G401.6 (cell line): ENCODE measurements at regions not wholly inside any gene's neighbourhood (a gene's known extent, or its start where the extent isn't known, plus 50 kb on each side); places are given as distances from the start of the nearest gene placed in this dataset.

ENCODE experiments used
- FAIRE-seq: peaks from 2 replicates; lab custom pipeline; 2012; peaks lifted over from hg19 to GRCh38; lab: Jason Lieb, UNC

GRCh38 chr12:18899678-18900317 lies 161.9 kb downstream of the CAPZA3 start:
- FAIRE-seq, result no peak

GRCh38 chr12:18905134-18905533 lies 167.2 kb downstream of the CAPZA3 start:
- no peak for FAIRE-seq

DNA sequence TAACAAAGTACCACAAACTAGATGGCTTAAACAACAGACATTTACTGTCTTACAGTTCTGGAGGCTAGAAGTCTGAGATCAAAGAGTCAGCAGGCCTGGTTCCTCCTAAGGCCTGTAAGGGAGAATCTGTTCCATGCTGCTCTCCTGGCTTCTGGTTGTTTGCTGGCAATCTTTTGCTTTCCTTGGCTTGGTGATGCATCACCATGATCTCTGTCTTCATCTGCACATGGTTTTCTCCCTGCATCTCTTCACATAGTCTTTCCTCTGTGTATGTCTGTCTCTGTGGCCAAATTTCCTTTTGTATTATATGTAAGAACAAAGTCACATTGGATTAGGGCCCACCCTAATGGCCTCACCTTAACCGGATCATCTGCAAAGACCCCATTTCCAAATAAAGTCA lies 168.5 kb downstream of the CAPZA3 start:
- FAIRE-seq, result no peak

DNA sequence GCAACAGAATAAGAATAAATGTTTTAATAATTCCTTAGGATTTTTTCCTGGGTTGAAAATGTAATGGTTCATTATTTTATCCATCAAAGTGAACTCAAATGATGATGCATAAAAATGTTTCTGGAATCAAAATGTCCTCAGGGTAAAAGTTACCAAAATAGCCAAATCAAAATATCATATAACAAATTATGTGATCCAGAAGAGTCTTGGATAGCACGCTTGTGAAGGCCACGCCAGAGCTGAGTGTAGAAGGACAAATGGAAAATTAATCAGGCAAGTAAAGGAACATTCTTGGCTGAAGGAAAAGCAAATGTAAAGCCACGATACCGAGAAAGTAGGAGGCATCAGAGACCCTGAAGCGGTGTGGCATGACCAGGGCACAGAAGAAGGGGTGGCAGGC lies 169.2 kb downstream of the CAPZA3 start:
- FAIRE-seq, result no peak

GRCh38 chr12:18907728-18908127 lies 169.8 kb downstream of the CAPZA3 start:
- no peak for FAIRE-seq

DNA sequence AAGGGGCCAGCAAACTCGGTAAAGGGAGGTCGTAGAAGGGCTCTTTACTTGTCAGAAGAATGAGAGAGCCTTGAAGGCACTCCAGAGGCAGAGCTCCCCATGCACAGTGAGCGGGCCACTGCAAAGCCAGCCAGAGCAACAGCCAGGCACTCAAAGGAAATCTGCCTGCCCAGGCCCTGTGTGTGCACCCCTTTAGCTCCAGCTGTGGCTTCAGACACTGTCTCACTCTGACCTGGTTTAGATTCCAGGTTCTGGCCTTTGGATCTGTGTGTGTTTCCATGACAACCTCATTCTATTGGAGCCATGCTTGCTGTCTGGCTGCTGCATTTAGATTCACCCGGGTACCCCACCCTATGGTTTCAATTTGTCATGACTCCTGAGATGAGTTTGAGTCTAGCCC lies 170.3 kb downstream of the CAPZA3 start:
- FAIRE-seq, result no peak

DNA sequence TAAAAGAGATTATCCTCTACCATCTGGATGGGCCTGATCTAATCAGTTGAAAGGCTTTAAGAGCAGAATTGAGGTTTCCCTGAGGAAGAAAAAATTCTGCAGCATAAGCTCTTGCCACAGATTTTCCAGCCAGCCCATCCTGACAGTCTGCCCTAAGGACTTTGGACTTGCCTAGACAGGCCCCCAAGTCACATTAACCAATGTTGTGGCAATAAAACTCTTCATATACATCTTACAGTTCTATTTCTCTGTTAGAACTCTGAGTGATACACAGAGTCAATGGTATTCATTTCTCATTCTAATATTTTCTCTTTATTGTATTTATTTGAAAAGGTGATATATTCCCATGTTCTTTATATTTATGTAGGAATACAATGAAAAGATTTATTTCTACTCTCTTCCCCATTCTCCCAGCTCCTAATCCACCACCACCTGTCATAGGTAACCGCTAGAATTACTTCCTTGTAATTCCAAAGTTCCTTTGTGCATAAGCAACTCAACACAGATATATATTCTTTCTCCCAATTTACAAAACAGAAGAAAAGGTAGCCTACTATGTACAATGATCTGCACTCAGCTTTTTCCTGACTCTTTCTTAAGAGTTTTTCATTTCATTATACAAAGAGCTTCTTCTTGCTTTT lies 182.1 kb downstream of the CAPZA3 start:
- FAIRE-seq, result no peak

DNA sequence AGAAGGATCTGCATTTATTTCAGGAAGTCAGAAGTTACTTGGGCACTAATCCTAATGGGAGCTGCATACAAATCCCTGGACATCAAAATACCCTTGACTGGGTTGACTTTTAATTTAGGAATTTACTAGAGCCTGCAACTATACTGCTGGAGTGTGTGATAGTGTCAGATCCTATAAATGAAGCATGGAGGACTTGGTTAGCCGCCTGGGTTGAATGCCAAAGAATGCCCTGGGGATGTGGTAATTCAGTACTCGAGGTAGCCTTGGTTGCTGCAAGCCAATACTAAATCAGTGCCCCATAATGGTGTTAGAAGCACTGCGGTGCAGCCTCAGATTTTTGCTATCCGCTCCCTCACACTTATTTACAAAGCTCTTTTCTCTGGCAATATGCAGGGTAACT lies 184.9 kb downstream of the CAPZA3 start:
- FAIRE-seq, result no peak

DNA sequence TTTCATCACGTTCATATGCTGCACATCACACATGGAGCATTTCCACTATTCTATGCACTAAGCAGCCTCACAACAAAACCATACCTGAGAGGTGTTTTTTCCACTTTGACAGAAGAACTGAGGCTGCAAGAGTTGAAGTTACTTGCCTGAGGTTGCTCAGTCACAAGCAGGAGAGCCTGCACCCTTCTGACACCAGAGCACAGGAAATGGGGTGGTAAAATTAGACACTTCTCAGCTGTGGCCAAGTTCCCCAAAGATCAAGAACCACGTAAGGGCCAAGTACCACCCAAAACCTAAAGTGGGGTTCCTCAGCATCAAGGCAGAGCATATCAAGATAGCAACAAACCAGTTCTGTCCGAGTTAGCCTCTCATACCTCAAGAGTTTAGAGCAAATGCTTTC lies 185.8 kb downstream of the CAPZA3 start:
- no peak for FAIRE-seq

- no peak for FAIRE-seq
Measured at GRCh38 chr12:18926188-18926587, 188.3 kb downstream of the CAPZA3 start.

- no peak for FAIRE-seq
Measured at GRCh38 chr12:18932211-18932610, 194.3 kb downstream of the CAPZA3 start.

- no peak for FAIRE-seq
Measured at GRCh38 chr12:18932715-18933114, 194.8 kb downstream of the CAPZA3 start.

DNA sequence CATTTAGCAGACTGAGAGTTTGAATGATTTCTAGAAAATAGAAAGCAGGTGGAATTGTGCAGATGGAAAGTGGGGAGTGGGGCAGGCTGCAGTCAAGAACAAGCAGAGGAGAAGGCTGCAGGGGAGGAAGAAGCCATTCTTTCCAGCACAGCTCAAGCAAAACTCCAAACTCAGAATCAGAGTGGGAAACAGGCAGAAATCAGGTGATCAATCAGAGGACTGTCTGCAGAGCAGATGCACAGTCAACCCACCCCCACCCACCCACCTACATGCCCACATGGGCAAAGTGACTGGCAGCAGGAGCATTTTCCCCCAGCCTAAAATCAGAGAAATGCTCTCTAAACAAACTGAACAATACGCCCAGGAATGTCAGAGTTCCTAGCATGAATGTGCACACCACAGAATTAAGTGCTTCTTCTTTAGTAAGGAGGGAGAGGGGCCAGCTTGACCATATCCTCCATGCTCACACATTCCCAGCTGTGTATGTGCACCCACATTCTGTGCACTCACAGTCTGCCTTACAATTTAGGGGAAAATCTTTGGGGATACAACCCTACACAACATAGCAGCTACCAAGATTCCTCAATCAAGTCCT lies 194.1 kb upstream of the PLEKHA5 start:
- FAIRE-seq, result no peak

DNA sequence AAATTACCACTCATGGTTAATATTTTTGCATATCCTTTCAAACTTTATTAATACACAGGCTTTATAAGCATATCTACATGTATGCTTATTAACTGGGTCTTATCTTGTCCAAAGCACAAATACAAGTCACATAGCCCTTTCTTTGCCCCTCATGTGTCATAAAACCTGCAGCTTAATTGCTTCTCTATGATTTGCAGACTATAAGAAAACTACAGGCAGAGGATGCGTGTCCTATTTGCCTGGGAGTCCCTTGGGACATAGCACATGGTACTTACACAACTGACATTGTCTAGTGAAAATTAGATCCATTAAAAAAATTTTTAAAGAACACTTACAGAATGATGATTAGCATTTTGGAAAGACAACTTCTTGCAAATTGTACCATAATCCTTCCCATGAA lies 190.5 kb upstream of the PLEKHA5 start:
- no peak for FAIRE-seq

DNA sequence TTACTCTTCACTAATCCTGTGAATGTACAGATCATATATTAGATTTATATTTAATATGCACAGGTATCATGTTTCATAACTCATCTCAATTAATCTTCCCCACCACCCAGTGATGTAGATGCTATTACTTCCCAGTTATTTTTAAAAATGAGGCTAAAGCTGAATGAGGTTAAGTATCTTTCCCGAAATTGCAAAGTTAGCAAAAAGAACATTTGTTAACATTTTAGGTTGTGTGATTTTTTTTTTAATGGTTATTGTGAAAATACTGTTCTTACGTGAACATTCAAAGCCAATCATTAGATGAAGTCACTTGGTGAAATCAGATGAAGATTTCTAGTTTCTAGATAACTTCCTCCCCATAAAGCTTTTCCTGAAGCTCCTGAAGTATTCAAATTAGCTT lies 186.9 kb upstream of the PLEKHA5 start:
- no peak for FAIRE-seq

DNA sequence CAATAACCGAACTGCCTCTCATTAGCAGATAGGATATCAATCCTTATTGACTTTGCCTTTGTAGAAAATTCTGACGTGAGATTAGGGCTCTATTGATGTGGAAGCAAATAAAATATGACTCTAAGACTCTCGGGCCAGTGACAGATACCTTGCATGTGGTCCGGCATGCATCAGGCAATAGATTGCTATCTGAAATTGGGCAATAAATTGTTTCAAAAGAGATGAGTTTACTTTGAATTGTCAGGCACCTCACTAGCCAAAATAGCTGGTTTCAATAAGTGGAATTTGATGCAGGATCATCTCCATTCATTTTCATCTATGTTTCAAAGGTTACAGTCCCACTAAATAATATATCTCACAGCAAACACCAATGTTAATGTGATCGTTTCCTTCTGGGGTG lies 186.3 kb upstream of the PLEKHA5 start:
- FAIRE-seq, result no peak

GRCh38 chr12:18946106-18946505 lies 183.4 kb upstream of the PLEKHA5 start:
- no peak for FAIRE-seq

DNA sequence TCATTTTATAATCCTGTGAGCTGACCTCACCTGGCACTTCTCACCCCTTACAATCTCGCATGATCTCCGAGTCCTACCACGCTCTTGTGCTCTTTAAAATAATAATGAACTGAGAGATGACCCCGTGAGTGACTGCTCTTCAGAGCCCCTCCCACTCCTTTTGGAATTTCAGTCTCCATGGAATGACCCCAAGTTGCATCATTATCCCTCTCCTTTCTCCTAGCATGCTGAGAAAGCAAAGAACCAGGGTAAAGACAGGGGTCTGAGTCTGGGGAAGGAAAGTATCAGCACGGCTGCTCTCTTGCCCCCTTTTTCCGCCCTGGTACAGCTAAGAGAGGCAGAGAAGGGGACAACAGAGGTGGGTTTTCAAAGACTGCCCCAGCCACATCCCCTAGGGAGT lies 178.3 kb upstream of the PLEKHA5 start:
- FAIRE-seq, result no peak

DNA sequence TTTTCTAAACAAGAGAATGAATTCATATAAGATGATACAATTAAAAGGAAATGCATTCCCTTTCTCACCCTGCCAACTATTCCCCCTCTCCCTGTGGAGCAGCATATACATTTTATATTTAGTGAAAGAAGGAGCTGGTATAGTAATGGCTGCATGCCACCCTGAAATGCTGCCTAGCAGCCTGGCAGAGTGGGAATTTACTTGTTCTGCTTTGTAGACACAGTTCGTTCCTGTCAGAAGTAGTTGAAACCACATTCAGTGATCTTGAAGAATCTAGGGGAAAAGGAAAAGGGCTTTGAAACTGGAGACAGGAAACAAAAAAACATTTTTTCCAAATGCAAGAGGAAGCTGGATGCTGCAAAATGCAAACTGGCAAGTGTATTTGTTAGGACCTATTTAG lies 176.0 kb upstream of the PLEKHA5 start:
- no peak for FAIRE-seq

GRCh38 chr12:18955594-18955993 lies 173.9 kb upstream of the PLEKHA5 start:
- FAIRE-seq, result no peak

DNA sequence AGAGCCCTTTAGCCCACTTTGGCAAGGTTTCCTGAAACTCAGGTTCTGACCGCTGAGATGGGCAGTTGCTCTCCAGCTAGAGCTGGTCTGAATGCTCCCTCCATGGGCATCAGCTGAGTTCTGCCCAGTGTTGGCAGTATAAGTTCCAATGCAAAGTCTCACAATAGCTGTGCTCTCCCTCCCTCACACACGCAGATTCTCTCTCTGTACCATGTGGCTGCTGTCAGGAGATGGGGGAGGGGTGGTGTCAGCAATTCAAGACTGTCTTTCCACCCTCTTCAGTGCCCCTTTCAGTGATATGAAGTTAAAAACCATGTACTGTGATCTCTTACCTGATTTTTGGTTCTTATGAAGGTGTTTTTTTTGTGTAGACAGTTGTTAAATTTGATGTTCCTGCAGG lies 164.3 kb upstream of the PLEKHA5 start:
- no peak for FAIRE-seq

- FAIRE-seq, result no peak
Measured at GRCh38 chr12:18966954-18967353, 162.6 kb upstream of the PLEKHA5 start.

DNA sequence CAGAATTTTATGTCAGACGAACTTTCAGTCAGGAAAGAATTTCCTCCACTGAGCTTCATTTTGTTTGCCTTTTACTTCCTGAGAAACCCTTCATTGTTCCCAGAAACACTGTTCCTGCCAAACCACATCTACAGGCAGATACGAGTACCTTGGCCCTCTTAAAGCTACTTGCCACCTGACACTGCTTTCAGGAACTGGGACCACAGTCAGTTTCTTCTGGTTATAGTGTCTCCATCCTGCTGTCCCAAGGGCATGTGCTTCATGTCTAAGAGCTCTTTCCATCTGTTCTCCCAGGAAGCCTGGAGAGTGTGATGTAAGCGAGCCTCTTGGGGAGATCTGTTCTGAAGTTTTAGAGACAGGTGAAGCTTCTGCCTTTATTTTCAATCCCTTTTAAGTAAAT lies 161.7 kb upstream of the PLEKHA5 start:
- no peak for FAIRE-seq

DNA sequence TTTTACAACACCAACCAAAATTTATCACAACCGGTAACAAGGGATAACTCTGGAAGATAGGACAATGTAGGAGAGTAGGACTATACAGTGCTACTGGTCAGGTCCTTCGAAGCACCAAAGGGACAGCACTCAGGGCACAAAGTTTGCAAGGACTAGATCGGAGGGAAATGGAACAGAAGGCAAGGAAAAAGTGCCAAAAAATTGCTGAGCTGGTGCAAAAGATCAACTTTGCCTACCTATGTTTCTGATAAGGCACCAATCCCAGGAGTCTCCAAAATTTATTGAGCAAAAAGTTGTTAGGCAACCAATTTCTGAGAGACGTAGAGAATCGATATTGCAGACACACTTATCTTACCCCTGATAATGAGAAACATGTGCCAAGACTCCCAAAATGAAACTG lies 160.0 kb upstream of the PLEKHA5 start:
- no peak for FAIRE-seq
